VCaP (cell line): ENCODE measurements at regions not wholly inside any gene's neighbourhood (a gene's known extent, or its start where the extent isn't known, plus 50 kb on each side); places are given as distances from the start of the nearest gene placed in this dataset.

ENCODE experiments used
- H3K27ac ChIP-seq: fragments of 450-650 bp; 2 replicates; pipeline ENCODE4 v1.5.1; 2017
- TF ChIP-seq, protein P1 (sequence below): fragments of 450-650 bp; conservative IDR thresholded peaks from 2 replicates; pipeline ENCODE4 v1.5.1; 2017; ENCODE audit warnings: mild to moderate bottlenecking, moderate library complexity

DNA sequence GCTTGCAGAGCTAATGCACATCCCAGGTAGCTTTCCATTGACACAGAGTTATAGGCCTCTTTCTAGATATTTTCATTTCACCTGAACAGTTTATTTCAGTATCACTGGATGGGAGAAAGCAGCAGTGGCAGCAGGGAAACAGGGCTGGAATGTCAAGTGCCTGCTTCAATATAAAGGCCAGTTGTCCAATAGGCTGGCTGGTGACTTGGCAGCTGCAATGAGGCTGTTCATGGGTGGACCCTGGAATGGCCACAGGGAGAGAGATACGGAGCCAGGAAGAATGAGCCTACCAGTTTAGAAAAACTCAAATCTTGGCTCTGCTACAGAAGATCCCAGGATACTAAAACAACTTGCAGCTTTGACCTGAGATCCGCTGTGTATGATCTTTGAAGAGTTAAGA is 185.0 kb downstream of the BCL11A start:
- no peak overlapping the region for H3K27ac ChIP-seq

GRCh38 chr2:60366135-60366712 is 187.2 kb downstream of the BCL11A start:
- no peak overlapping the region for H3K27ac ChIP-seq
- TF ChIP-seq, protein P1, sequence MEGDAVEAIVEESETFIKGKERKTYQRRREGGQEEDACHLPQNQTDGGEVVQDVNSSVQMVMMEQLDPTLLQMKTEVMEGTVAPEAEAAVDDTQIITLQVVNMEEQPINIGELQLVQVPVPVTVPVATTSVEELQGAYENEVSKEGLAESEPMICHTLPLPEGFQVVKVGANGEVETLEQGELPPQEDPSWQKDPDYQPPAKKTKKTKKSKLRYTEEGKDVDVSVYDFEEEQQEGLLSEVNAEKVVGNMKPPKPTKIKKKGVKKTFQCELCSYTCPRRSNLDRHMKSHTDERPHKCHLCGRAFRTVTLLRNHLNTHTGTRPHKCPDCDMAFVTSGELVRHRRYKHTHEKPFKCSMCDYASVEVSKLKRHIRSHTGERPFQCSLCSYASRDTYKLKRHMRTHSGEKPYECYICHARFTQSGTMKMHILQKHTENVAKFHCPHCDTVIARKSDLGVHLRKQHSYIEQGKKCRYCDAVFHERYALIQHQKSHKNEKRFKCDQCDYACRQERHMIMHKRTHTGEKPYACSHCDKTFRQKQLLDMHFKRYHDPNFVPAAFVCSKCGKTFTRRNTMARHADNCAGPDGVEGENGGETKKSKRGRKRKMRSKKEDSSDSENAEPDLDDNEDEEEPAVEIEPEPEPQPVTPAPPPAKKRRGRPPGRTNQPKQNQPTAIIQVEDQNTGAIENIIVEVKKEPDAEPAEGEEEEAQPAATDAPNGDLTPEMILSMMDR = no peak

More for the DNA sequence above, 185.0 kb downstream of the BCL11A start:
- TF ChIP-seq, protein P1 = no peak

DNA sequence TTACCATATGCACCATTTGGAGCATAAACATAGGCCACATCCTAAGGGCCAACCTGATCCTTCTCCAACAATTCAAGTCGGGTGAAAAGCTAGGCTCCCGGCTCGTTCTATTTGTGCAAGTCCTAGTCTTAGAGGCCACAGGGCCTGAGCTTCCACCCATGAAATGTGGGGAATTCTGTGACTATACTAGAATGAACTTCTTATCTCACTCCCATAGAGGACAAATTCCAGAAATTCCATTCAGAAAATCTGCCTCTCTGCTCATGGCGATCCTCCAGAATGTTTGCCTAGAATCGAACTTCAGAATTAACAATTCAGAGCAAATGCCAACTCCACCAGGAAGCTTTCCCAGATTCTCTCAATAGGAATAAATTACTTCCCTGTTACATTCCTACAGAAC is 187.9 kb downstream of the BCL11A start:
- H3K27ac ChIP-seq = no peak overlapping the region
- TF ChIP-seq, protein P1 = no peak

GRCh38 chr2:60364491-60364890 is 189.0 kb downstream of the BCL11A start:
- H3K27ac ChIP-seq = no peak overlapping the region
- TF ChIP-seq, protein P1 = no peak

GRCh38 chr2:60361498-60361897 is 192.0 kb downstream of the BCL11A start:
- no peak overlapping the region for H3K27ac ChIP-seq
- TF ChIP-seq, protein P1 = no peak

DNA sequence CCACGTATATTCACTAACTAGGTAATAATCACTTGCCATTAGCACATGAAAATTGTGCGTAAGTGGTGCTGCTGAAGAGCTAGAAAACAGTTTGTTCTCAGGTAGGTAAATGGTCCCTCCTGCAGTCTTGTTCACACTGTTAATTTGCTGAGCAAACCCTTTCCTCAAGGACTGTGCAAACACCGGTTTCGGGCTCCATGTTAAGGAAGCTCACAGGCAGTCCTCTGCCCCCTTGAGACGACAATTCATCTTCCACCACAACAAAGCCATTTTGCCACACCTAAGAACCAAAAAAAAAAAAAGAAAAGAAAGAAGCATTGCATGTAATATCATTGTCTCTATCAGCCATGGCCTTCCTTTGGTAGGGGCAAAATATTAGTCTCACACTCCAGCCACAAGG is 193.9 kb downstream of the BCL11A start:
- TF ChIP-seq, protein P1 = no peak
- H3K27ac ChIP-seq = no peak overlapping the region

- H3K27ac ChIP-seq = no peak overlapping the region
Observed at GRCh38 chr2:60358476-60358875, 195.0 kb downstream of the BCL11A start.

More at GRCh38 chr2:60358476-60358875, 195.0 kb downstream of the BCL11A start:
- TF ChIP-seq, protein P1 = no peak
